Upper lobe of right lung (tissue), 1 donor: ENCODE measurements at regions not wholly inside any gene's neighbourhood (a gene's known extent, or its start where the extent isn't known, plus 50 kb on each side); places are given as distances from the start of the nearest gene placed in this dataset.

ENCODE experiments used
- ATAC-seq: fragments of 200-7000 bp; cut with Tn5 transposase; one replicate; pipeline ENCODE4 v1.9.1; 2020; ENCODE audit warnings: mild to moderate bottlenecking, moderate library complexity
- DNase-seq: peaks from one replicate; pipeline ENCODE4 v3.0.0-alpha.2; 2020
- H3K27ac ChIP-seq: fragments of 200-600 bp; one replicate; pipeline ENCODE4 v1.8.0; 2022
- H3K27me3 ChIP-seq: fragments of 200-600 bp; one replicate; pipeline ENCODE4 v1.8.0; 2022; ENCODE audit warnings: mild to moderate bottlenecking
- H3K36me3 ChIP-seq: fragments of 200-600 bp; one replicate; pipeline ENCODE4 v1.8.0; 2022
- H3K4me1 ChIP-seq: fragments of 200-600 bp; one replicate; pipeline ENCODE4 v1.8.0; 2022
- H3K4me3 ChIP-seq: fragments of 200-600 bp; one replicate; pipeline ENCODE4 v1.8.0; 2022; ENCODE audit warnings: mild to moderate bottlenecking
- H3K9me3 ChIP-seq: fragments of 200-600 bp; one replicate; pipeline ENCODE4 v1.8.0; 2022
- CTCF ChIP-seq: fragments of 200-600 bp; IDR thresholded peaks from one replicate; pipeline ENCODE4 v1.8.0; 2022; ENCODE audit warnings: antibody characterized with exemption
- intact Hi-C: fragments of 100-400 bp; cut with DNase I; formaldehyde crosslinking; loops from one replicate; pipeline ENCODE4 v1.11.0; 2022
- donor health status: DM: no; HTN: yes; CAD: no; lungs with severe emphysema.

GRCh38 chr2:236773206-236773605 is 203.6 kb downstream of the ACKR3 start:
- Histone ChIP-seq H3K4me1 (no peaks in the 10 kb centered on the region), H3K4me3 (no peak overlapping the region), H3K36me3 (no peaks in the 10 kb centered on the region), H3K27me3 (no peaks in the 10 kb centered on the region), H3K27ac (no peak overlapping the region), H3K9me3 (no peaks in the 10 kb centered on the region)
- DNase-seq (no peak), ATAC-seq (no peak)
- TF ChIP-seq CTCF = no peak
- intact Hi-C loops = no loop called here

GRCh38 chr2:236774171-236774570 is 204.5 kb downstream of the ACKR3 start:
- DNase-seq (no peak), ATAC-seq (no peak)
- Histone ChIP-seq H3K4me3 (no peak overlapping the region), H3K36me3 (no peaks in the 10 kb centered on the region), H3K27me3 (no peaks in the 10 kb centered on the region), H3K9me3 (no peaks in the 10 kb centered on the region), H3K27ac (no peak overlapping the region), H3K4me1 (no peaks in the 10 kb centered on the region)
- intact Hi-C loops = no loop called here
- no peak for TF ChIP-seq CTCF

GRCh38 chr2:236775511-236775910 is 205.9 kb downstream of the ACKR3 start:
- Histone ChIP-seq H3K27ac (no peak overlapping the region), H3K36me3 (no peaks in the 10 kb centered on the region), H3K9me3 (no peaks in the 10 kb centered on the region), H3K27me3 (no peaks in the 10 kb centered on the region), H3K4me3 (no peak overlapping the region), H3K4me1 (no peaks in the 10 kb centered on the region)
- TF ChIP-seq CTCF = no peak
- no peak for ATAC-seq
- no peak for DNase-seq
- intact Hi-C loops = no loop called here

GRCh38 chr2:236776206-236776605 is 206.6 kb downstream of the ACKR3 start:
- intact Hi-C loops = no loop called here
- TF ChIP-seq CTCF = no peak
- no peaks in the 10 kb centered on the region for H3K27me3 ChIP-seq

GRCh38 chr2:236776695-236777251 is 207.1 kb downstream of the ACKR3 start:
- no peak for TF ChIP-seq CTCF
- no peak overlapping the region for H3K4me3 ChIP-seq
- H3K36me3 ChIP-seq = no peaks in the 10 kb centered on the region
- DNase-seq = no peak
- H3K27ac ChIP-seq = no peak overlapping the region
- H3K9me3 ChIP-seq = no peaks in the 10 kb centered on the region
- H3K27me3 ChIP-seq = no peaks in the 10 kb centered on the region
- H3K4me1 ChIP-seq = no peaks in the 10 kb centered on the region
- ATAC-seq = no peak
- intact Hi-C loops = no loop called here

More at GRCh38 chr2:236776206-236776605, 206.6 kb downstream of the ACKR3 start:
- H3K4me1 ChIP-seq = no peaks in the 10 kb centered on the region
- no peaks in the 10 kb centered on the region for H3K36me3 ChIP-seq
- no peaks in the 10 kb centered on the region for H3K9me3 ChIP-seq
- ATAC-seq (no peak), DNase-seq (no peak)
- no peak overlapping the region for H3K4me3 ChIP-seq
- no peak overlapping the region for H3K27ac ChIP-seq

GRCh38 chr2:236777408-236777807 is 207.8 kb downstream of the ACKR3 start:
- H3K4me3 ChIP-seq = no peak overlapping the region
- intact Hi-C loops = no loop called here
- no peak for DNase-seq
- no peak for TF ChIP-seq CTCF
- H3K36me3 ChIP-seq = no peaks in the 10 kb centered on the region
- H3K27ac ChIP-seq = no peak overlapping the region
- H3K4me1 ChIP-seq = no peaks in the 10 kb centered on the region
- no peaks in the 10 kb centered on the region for H3K9me3 ChIP-seq
- ATAC-seq = no peak
- no peaks in the 10 kb centered on the region for H3K27me3 ChIP-seq
